Ovary (tissue), 7 donors: ENCODE measurements at regions not wholly inside any gene's neighbourhood (a gene's known extent, or its start where the extent isn't known, plus 50 kb on each side); places are given as distances from the start of the nearest gene placed in this dataset.

Source experiments
- DNase-seq, 5 donors: peaks; one replicate each; pipeline ENCODE4 v3.0.0-alpha.2; 2019 to 2020
- H3K27ac ChIP-seq, 2 donors: fragments of 200-600 bp; one replicate each; pipeline versions ENCODE4 v1.5.1 to v1.8.0; 2019 to 2022
- H3K27me3 ChIP-seq: fragments of 200-600 bp; one replicate; pipeline ENCODE4 v1.8.0; 2022
- H3K36me3 ChIP-seq: fragments of 200-600 bp; sonication (generic); one replicate; pipeline ENCODE4 v1.5.1; 2019
- H3K4me1 ChIP-seq: one replicate; pipeline ENCODE4 v1.8.1; 2013; ENCODE audit warnings: mild to moderate bottlenecking, moderate library complexity; ENCODE audit not compliant: insufficient read depth
- H3K4me3 ChIP-seq: fragments of 200-600 bp; sonication (generic); one replicate; pipeline ENCODE4 v1.5.1; 2017
- H3K9me3 ChIP-seq, 2 donors: fragments of 200-600 bp in 1 of 2; sonication (generic) in 1 of 2; one replicate each; pipeline versions ENCODE4 v1.5.1 to v1.8.1; 2013 to 2019; ENCODE audit warnings: mild to moderate bottlenecking in 1 of 2, moderate library complexity in 1 of 2
- CTCF ChIP-seq, 3 donors: fragments of 450-650 bp in 2 of 3; fragments of 200-600 bp in 1 of 3; IDR thresholded peaks; one replicate each; pipeline versions ENCODE4 v1.5.1 to v1.8.0; 2016 to 2022; ENCODE audit warnings: antibody characterized with exemption in 3 of 3, mild to moderate bottlenecking in 1 of 3
- EP300 ChIP-seq: sonication (generic); formaldehyde crosslinking; IDR thresholded peaks from one replicate; pipeline ENCODE4 v1.6.1; 2017; ENCODE audit warnings: antibody characterized with exemption
- POLR2A ChIP-seq: fragments of 450-650 bp; IDR thresholded peaks from one replicate; pipeline ENCODE4 v1.6.1; 2017; ENCODE audit warnings: antibody characterized with exemption, mild to moderate bottlenecking, moderate library complexity
- WGBS, 3 donors: extraction: QIAGEN DNeasy Blood & Tissue Kit in 1 of 3; methylation state at CpG; one replicate each; pipeline versions ENCODE4 v1.1.5 to v1.1.7; 2013 to 2017; 5-methylcytosine and 5-hydroxymethylcytosine counted together
- intact Hi-C, 4 donors: fragments of 100-400 bp; cut with DNase I; formaldehyde crosslinking; loops; one replicate each; pipeline versions ENCODE4 v1.11.0 to v1.15.1; 2022 to 2023
- donor health status: DM: no; HTN: no; CAD: no; lungs with moderate emphysema.
- donor health status: DM: no; HTN: no; CAD: no.
- donor health status: Bipolar disorder and iron deficiency.
- donor health status: DM: no; HTN: no; CAD: no.
- donor health status: DM: yes; HTN: yes; CAD: no.

- Histone ChIP-seq H3K4me1 (no peaks in the 10 kb centered on the region), H3K4me3 (no peak overlapping the region), H3K36me3 (no peaks in the 10 kb centered on the region), H3K27me3 (no peaks in the 10 kb centered on the region), H3K9me3 (no peaks in the 10 kb centered on the region), H3K27ac (no peak overlapping the region)
- TF ChIP-seq POLR2A = no peak
- TF ChIP-seq CTCF (IDR thresholded peaks at IDR 0.05) = no peak
- no peak for TF ChIP-seq EP300
- DNase-seq = no peak
- 68 to 72% (median 70%) methylated on average over 6 of the region's 6 CpGs for WGBS, 3 donors
- intact Hi-C loops = no loop called here
These were observed 955.9 kb upstream of the EYS start for GRCh38 chr6:66662721-66663507.

GRCh38 chr6:66662196-66662595 lies 955.2 kb upstream of the EYS start:
- TF ChIP-seq EP300 = no peak
- no peak for TF ChIP-seq CTCF (IDR thresholded peaks at IDR 0.05)
- TF ChIP-seq POLR2A = no peak
- no peaks in the 10 kb centered on the region for H3K36me3 ChIP-seq
- H3K4me1 ChIP-seq = no peaks in the 10 kb centered on the region
- intact Hi-C loops = no loop called here
- H3K27ac ChIP-seq = no peak overlapping the region
- DNase-seq = no peak
- H3K27me3 ChIP-seq = no peaks in the 10 kb centered on the region
- H3K4me3 ChIP-seq = no peak overlapping the region
- H3K9me3 ChIP-seq = no peaks in the 10 kb centered on the region

GRCh38 chr6:66655420-66655819 lies 948.4 kb upstream of the EYS start:
- TF ChIP-seq EP300 (no peak), POLR2A (no peak), CTCF (IDR thresholded peaks at IDR 0.05) (no peak)
- H3K9me3 ChIP-seq = no peaks in the 10 kb centered on the region
- no peak overlapping the region for H3K4me3 ChIP-seq
- WGBS, 3 donors = 94 to 95% (median 94%) methylated on average over 5 to 13 of the region's 13 CpGs
- no peak for DNase-seq
- H3K4me1 ChIP-seq = no peaks in the 10 kb centered on the region
- H3K27ac ChIP-seq = no peak overlapping the region
- intact Hi-C loops = no loop called here
- no peaks in the 10 kb centered on the region for H3K36me3 ChIP-seq
- no peaks in the 10 kb centered on the region for H3K27me3 ChIP-seq

- TF ChIP-seq POLR2A = no peak
- TF ChIP-seq EP300 = no peak
- no peak for TF ChIP-seq CTCF (IDR thresholded peaks at IDR 0.05)
- 49 to 56% (median 53%) methylated on average over 3 of the region's 3 CpGs for WGBS, 3 donors
These were observed 931.5 kb upstream of the EYS start for GRCh38 chr6:66638518-66638917.

More at GRCh38 chr6:66638518-66638917, 931.5 kb upstream of the EYS start:
- no peaks in the 10 kb centered on the region for H3K4me1 ChIP-seq
- no peak overlapping the region for H3K27ac ChIP-seq
- no peak for DNase-seq
- H3K36me3 ChIP-seq = no peaks in the 10 kb centered on the region
- H3K27me3 ChIP-seq = no peaks in the 10 kb centered on the region
- intact Hi-C loops = no loop called here
- H3K4me3 ChIP-seq = no peak overlapping the region
- H3K9me3 ChIP-seq = no peaks in the 10 kb centered on the region
